ENCODE measurements at regions not wholly inside any gene's neighbourhood (a gene's known extent, or its start where the extent isn't known, plus 50 kb on each side); places are given as distances from the start of the nearest gene placed in this dataset.

DNA sequence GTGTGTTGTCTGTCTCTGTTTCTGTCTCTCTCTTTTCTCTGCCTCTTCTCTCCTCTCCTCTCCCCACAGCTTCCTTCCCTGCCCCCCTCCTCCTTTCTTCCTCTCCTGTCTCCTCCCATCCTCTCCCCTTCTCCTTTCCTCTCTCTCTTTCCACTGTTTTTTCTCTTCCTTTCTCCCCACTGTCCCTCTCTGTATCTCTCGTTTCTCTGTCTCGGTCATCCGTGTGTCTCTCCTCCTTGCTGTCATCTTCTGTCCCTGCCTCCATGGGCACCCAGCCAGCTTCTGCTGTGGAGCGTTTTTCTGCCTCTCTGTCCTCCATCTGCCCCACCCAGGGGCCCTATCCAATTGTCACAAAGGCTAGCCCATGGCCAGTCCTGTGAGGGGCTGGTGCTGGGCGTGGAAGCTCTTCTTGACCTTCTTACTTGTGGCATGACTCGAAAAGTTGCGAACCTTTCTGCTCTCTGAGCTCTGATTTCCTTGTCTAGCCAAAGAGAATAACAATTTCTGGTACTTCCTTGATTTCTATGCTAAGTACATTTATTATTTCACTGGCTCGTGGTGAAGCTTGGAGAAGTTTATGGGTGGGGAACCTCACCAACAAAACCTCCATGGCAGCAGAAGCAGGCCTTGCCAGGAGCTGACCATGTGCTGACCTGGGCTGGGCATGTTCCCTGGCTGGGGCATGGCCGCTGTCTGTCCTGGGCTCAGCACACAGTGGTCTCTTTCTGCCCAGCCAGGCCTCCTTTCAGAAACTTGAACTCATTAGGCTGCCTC is 69.3 kb downstream of the CEBPB start (continued):
- peak; percentile 26; the same call in 1 of the 2 replicates for TF ChIP-seq PHB2 (IDR thresholded peaks at IDR 0.05; ENCODE audit: low read depth)
- peak; percentile 49; the same call in 1 of the 2 replicates for TF ChIP-seq SMARCE1 (IDR thresholded peaks at IDR 0.05)
- no peak for TF ChIP-seq STAG1 (CRISPR knock-in tag; IDR thresholded peaks at IDR 0.05; ENCODE audit: borderline replicate concordance)
- TF ChIP-seq DACH1 (IDR thresholded peaks at IDR 0.05; ENCODE audit: partially characterized antibody), result no peak
- TF ChIP-seq SMARCB1 (IDR thresholded peaks at IDR 0.05; ENCODE audit: insufficient read length, low read depth), result no peak
- TF ChIP-seq, protein P1, sequence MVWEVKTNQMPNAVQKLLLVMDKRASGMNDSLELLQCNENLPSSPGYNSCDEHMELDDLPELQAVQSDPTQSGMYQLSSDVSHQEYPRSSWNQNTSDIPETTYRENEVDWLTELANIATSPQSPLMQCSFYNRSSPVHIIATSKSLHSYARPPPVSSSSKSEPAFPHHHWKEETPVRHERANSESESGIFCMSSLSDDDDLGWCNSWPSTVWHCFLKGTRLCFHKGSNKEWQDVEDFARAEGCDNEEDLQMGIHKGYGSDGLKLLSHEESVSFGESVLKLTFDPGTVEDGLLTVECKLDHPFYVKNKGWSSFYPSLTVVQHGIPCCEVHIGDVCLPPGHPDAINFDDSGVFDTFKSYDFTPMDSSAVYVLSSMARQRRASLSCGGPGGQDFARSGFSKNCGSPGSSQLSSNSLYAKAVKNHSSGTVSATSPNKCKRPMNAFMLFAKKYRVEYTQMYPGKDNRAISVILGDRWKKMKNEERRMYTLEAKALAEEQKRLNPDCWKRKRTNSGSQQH (CRISPR knock-in tag; IDR thresholded peaks at IDR 0.05), result peak; percentile 89
- TF ChIP-seq, protein P2, sequence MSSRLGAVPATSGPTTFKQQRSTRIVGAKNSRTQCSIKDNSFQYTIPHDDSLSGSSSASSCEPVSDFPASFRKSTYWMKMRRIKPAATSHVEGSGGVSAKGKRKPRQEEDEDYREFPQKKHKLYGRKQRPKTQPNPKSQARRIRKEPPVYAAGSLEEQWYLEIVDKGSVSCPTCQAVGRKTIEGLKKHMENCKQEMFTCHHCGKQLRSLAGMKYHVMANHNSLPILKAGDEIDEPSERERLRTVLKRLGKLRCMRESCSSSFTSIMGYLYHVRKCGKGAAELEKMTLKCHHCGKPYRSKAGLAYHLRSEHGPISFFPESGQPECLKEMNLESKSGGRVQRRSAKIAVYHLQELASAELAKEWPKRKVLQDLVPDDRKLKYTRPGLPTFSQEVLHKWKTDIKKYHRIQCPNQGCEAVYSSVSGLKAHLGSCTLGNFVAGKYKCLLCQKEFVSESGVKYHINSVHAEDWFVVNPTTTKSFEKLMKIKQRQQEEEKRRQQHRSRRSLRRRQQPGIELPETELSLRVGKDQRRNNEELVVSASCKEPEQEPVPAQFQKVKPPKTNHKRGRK (tag; IDR thresholded peaks at IDR 0.05), result peak; percentile 92
- no peak for TF ChIP-seq CBX5 (IDR thresholded peaks at IDR 0.05; ENCODE audit: borderline replicate concordance, low read depth)
- TF ChIP-seq SIN3A (IDR thresholded peaks at IDR 0.05; ENCODE audit: borderline replicate concordance in 2 of 2, control insufficient read depth in 1 of 2, low read depth in 2 of 2, low read length in 2 of 2), result no peak
- no peak for TF ChIP-seq JUN (IDR thresholded peaks at IDR 0.05; ENCODE audit: borderline replicate concordance, low read depth, low read length)
- no peak for TF ChIP-seq JUN (CRISPR knock-in tag; IDR thresholded peaks at IDR 0.05; ENCODE audit: borderline replicate concordance)
- no peak for TF ChIP-seq SPI1 (IDR thresholded peaks at IDR 0.05; ENCODE audit: borderline replicate concordance, low read depth, low read length)
- no peak for TF ChIP-seq HMG20B (CRISPR knock-in tag; IDR thresholded peaks at IDR 0.05)
- TF ChIP-seq ILF3 (IDR thresholded peaks at IDR 0.05; ENCODE audit: borderline replicate concordance), result no peak
- no peak for TF ChIP-seq POLR3A (IDR thresholded peaks at IDR 0.05; ENCODE audit: borderline replicate concordance, extremely low read depth, insufficient read depth, insufficient read length)
- TF ChIP-seq ZFP36 (IDR thresholded peaks at IDR 0.05; ENCODE audit: low read depth, low read length, partially characterized antibody), result peak; percentile 3
- TF ChIP-seq, protein P3, sequence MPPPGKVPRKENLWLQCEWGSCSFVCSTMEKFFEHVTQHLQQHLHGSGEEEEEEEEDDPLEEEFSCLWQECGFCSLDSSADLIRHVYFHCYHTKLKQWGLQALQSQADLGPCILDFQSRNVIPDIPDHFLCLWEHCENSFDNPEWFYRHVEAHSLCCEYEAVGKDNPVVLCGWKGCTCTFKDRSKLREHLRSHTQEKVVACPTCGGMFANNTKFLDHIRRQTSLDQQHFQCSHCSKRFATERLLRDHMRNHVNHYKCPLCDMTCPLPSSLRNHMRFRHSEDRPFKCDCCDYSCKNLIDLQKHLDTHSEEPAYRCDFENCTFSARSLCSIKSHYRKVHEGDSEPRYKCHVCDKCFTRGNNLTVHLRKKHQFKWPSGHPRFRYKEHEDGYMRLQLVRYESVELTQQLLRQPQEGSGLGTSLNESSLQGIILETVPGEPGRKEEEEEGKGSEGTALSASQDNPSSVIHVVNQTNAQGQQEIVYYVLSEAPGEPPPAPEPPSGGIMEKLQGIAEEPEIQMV (tag; conservative IDR thresholded peaks at IDR 0.05; ENCODE audit: low read depth), result no peak
- no peak for TF ChIP-seq YBX1 (IDR thresholded peaks at IDR 0.05)
- no peak for TF ChIP-seq HIVEP1 (CRISPR knock-in tag; IDR thresholded peaks at IDR 0.05)
- TF ChIP-seq ETS2 (tag; IDR thresholded peaks at IDR 0.05; ENCODE audit: borderline replicate concordance, poor library complexity, severe bottlenecking), result no peak
- TF ChIP-seq XRCC3 (IDR thresholded peaks at IDR 0.05), result no peak

Data from K562 (cell line).